Nephron (organoid): ENCODE measurements at regions not wholly inside any gene's neighbourhood (a gene's known extent, or its start where the extent isn't known, plus 50 kb on each side); places are given as distances from the start of the nearest gene placed in this dataset.

Source experiments
- H3K27ac Mint-ChIP-seq, 3 experiments: 2 replicates each; pipeline ENCODE4 v1.8.0; 2020; ENCODE audit warnings: mixed read lengths in 3 of 3, mild to moderate bottlenecking in 2 of 3, moderate library complexity in 1 of 3
- H3K27me3 Mint-ChIP-seq: 2 replicates; pipeline ENCODE4 v1.8.0; 2021; ENCODE audit warnings: low read depth, mild to moderate bottlenecking, moderate library complexity, mixed read lengths
- H3K36me3 Mint-ChIP-seq: 2 replicates; pipeline ENCODE4 v1.8.0; 2020; ENCODE audit warnings: low read depth, mixed read lengths
- H3K4me1 Mint-ChIP-seq: 2 replicates; pipeline ENCODE4 v1.8.0; 2020; ENCODE audit warnings: mixed read lengths
- H3K4me3 Mint-ChIP-seq, 3 experiments: 2 replicates each; pipeline ENCODE4 v1.8.0; 2020; ENCODE audit warnings: mild to moderate bottlenecking in 3 of 3, mixed read lengths in 3 of 3, moderate library complexity in 2 of 3
- H3K9me3 Mint-ChIP-seq: 2 replicates; pipeline ENCODE4 v1.8.0; 2020; ENCODE audit warnings: mixed read lengths
- CTCF ChIP-seq, 3 experiments: fragments of 200-600 bp; sonication (generic); IDR thresholded peaks; one replicate each; pipeline ENCODE4 v1.5.0; 2021; ENCODE audit warnings: antibody characterized with exemption in 3 of 3; ENCODE audit not compliant: unreplicated experiment in 3 of 3

GRCh38 chr4:74654230-74654681, 140.1 kb downstream of the BTC start:
- no peaks in the 10 kb centered on the region for H3K27me3 Mint-ChIP-seq
- no peak for TF ChIP-seq CTCF (IDR thresholded peaks at IDR 0.05; ENCODE audit: unreplicated experiment in 3 of 3)
- H3K9me3 Mint-ChIP-seq = no peaks in the 10 kb centered on the region
- H3K4me3 Mint-ChIP-seq = no peak overlapping the region
- H3K27ac Mint-ChIP-seq = no peak overlapping the region
- H3K36me3 Mint-ChIP-seq = no peaks in the 10 kb centered on the region
- H3K4me1 Mint-ChIP-seq = no peaks in the 10 kb centered on the region

GRCh38 chr4:74656596-74656995, 137.7 kb downstream of the BTC start:
- H3K27me3 Mint-ChIP-seq = no peaks in the 10 kb centered on the region

GRCh38 chr4:74658116-74658515, 136.2 kb downstream of the BTC start:
- H3K36me3 Mint-ChIP-seq = no peaks in the 10 kb centered on the region
- peaks cover 4% of the 10 kb centered on the region for H3K4me1 Mint-ChIP-seq

More at GRCh38 chr4:74656596-74656995, 137.7 kb downstream of the BTC start:
- peaks cover 4% of the 10 kb centered on the region for H3K4me1 Mint-ChIP-seq
- no peak overlapping the region for H3K27ac Mint-ChIP-seq
- no peaks in the 10 kb centered on the region for H3K36me3 Mint-ChIP-seq
- no peaks in the 10 kb centered on the region for H3K9me3 Mint-ChIP-seq
- TF ChIP-seq CTCF (IDR thresholded peaks at IDR 0.05; ENCODE audit: unreplicated experiment in 3 of 3) = no peak
- H3K4me3 Mint-ChIP-seq = no peak overlapping the region

GRCh38 chr4:74659576-74660411, 134.5 kb downstream of the BTC start:
- Mint-ChIP-seq H3K36me3 (no peaks in the 10 kb centered on the region), H3K4me3 (no peak overlapping the region), H3K27ac (no peak overlapping the region), H3K27me3 (no peaks in the 10 kb centered on the region), H3K9me3 (no peaks in the 10 kb centered on the region), H3K4me1 (peaks cover 4% of the 10 kb centered on the region)
- TF ChIP-seq CTCF (IDR thresholded peaks at IDR 0.05; ENCODE audit: unreplicated experiment in 3 of 3) = no peak

More at GRCh38 chr4:74658116-74658515, 136.2 kb downstream of the BTC start:
- H3K4me3 Mint-ChIP-seq = no peak overlapping the region
- H3K27me3 Mint-ChIP-seq = no peaks in the 10 kb centered on the region
- no peaks in the 10 kb centered on the region for H3K9me3 Mint-ChIP-seq
- no peak for TF ChIP-seq CTCF (IDR thresholded peaks at IDR 0.05; ENCODE audit: unreplicated experiment in 3 of 3)
- H3K27ac Mint-ChIP-seq = no peak overlapping the region

GRCh38 chr4:74660866-74661265, 133.5 kb downstream of the BTC start:
- no peaks in the 10 kb centered on the region for H3K36me3 Mint-ChIP-seq
- H3K9me3 Mint-ChIP-seq = no peaks in the 10 kb centered on the region
- no peak for TF ChIP-seq CTCF (IDR thresholded peaks at IDR 0.05; ENCODE audit: unreplicated experiment in 3 of 3)
- no peaks in the 10 kb centered on the region for H3K27me3 Mint-ChIP-seq
- no peak overlapping the region for H3K4me3 Mint-ChIP-seq
- H3K27ac Mint-ChIP-seq = no peak overlapping the region
- H3K4me1 Mint-ChIP-seq = peaks cover 4% of the 10 kb centered on the region
